ENCODE measurements at regions not wholly inside any gene's neighbourhood (a gene's known extent, or its start where the extent isn't known, plus 50 kb on each side); places are given as distances from the start of the nearest gene placed in this dataset.

DNA sequence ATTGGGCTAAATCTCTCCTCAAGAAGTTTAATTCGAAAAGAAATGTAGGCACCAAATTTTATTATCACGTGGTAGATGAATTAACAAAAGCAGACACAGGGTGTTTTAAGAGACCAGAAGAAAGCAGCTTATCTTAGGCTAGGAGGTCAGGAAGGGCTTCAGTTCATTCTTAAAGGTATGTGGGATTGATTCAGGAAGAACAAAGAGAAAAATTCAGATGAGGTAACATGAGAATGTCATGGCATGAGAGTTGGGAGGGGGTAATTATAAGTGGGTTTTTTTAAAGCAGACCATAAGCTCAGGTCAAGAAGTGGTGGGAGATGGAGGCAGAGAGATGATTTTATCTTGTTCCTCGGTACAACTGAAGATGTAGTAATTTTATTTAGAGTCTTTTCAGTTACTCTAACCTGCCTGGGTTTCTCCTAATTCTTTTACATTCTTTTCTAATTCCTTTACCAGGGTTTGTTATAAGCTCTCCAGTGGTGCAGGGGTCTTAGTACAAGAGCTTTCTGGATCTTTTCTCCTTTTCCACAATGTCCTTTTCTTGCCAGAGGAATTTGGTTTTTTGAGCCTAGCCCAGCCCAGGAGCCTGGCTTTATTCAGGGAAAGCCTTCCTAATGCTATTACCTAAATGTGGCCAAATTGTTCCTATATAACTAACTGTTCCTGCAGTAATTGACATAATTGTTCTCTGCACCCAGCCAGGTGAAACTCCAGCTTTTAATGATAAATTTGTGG is 474.1 kb upstream of the BTBD3 start:
- Histone ChIP-seq H3K4me3 (no peak overlapping the region), H3K4me1 (no peaks in the 10 kb centered on the region), H3K36me3 (no peaks in the 10 kb centered on the region), H3K27me3 (no peaks in the 10 kb centered on the region), H3K9me3 (no peaks in the 10 kb centered on the region), H3K27ac (no peak overlapping the region)
- no peak for DNase-seq
- TF ChIP-seq, protein P1, sequence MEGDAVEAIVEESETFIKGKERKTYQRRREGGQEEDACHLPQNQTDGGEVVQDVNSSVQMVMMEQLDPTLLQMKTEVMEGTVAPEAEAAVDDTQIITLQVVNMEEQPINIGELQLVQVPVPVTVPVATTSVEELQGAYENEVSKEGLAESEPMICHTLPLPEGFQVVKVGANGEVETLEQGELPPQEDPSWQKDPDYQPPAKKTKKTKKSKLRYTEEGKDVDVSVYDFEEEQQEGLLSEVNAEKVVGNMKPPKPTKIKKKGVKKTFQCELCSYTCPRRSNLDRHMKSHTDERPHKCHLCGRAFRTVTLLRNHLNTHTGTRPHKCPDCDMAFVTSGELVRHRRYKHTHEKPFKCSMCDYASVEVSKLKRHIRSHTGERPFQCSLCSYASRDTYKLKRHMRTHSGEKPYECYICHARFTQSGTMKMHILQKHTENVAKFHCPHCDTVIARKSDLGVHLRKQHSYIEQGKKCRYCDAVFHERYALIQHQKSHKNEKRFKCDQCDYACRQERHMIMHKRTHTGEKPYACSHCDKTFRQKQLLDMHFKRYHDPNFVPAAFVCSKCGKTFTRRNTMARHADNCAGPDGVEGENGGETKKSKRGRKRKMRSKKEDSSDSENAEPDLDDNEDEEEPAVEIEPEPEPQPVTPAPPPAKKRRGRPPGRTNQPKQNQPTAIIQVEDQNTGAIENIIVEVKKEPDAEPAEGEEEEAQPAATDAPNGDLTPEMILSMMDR (IDR thresholded peaks at IDR 0.05), result no peak
- no peak for TF ChIP-seq POLR2A (IDR thresholded peaks at IDR 0.05)

DNA sequence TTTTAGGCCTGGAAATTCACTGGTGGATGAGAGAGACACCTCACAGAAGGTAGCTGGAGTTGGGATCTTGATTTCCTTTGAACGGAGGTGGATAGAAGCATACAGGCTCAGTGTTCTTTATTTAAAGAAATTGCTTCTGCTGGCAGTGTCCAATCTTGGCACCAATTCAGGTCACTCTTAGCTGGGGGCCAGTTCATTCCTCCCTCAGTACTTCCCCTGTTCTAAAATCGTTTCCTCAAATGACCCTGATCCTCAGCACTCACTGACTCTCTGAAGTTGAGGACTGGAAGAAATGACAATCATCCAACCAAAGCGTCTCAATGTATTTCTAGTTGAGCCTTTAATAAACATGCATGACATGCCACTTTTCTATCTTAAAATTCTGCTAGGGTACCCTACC is 472.5 kb upstream of the BTBD3 start:
- no peaks in the 10 kb centered on the region for H3K4me1 ChIP-seq
- H3K9me3 ChIP-seq, result no peaks in the 10 kb centered on the region
- no peak for DNase-seq
- TF ChIP-seq, protein P1 (IDR thresholded peaks at IDR 0.05), result no peak
- no peak for TF ChIP-seq POLR2A (IDR thresholded peaks at IDR 0.05)
- H3K4me3 ChIP-seq, result no peak overlapping the region
- H3K27me3 ChIP-seq, result no peaks in the 10 kb centered on the region
- no peaks in the 10 kb centered on the region for H3K36me3 ChIP-seq
- no peak overlapping the region for H3K27ac ChIP-seq

DNA sequence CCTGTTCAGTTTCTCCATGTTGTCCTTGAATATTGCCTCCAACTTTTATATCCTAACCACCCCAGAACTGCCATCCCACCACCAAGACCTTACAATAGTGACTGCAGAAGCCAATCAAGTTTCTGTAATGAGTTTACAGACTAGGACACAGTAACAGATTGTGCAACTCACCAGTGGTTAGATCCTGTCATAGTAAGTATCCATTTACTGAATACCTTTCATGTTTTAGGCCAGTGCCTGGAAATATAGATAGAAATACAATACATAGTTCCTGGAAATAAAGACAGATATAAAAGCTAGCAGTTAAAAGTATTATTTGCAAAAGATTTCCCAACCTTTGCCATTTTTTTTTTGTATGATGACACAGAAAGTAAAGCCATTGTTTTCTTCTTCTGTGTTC is 471.8 kb upstream of the BTBD3 start:
- H3K27me3 ChIP-seq, result no peaks in the 10 kb centered on the region
- TF ChIP-seq, protein P1 (IDR thresholded peaks at IDR 0.05), result no peak
- no peak for TF ChIP-seq POLR2A (IDR thresholded peaks at IDR 0.05)
- no peak overlapping the region for H3K4me3 ChIP-seq
- no peak for DNase-seq
- H3K36me3 ChIP-seq, result no peaks in the 10 kb centered on the region
- no peaks in the 10 kb centered on the region for H3K9me3 ChIP-seq
- no peak overlapping the region for H3K27ac ChIP-seq
- no peaks in the 10 kb centered on the region for H3K4me1 ChIP-seq

DNA sequence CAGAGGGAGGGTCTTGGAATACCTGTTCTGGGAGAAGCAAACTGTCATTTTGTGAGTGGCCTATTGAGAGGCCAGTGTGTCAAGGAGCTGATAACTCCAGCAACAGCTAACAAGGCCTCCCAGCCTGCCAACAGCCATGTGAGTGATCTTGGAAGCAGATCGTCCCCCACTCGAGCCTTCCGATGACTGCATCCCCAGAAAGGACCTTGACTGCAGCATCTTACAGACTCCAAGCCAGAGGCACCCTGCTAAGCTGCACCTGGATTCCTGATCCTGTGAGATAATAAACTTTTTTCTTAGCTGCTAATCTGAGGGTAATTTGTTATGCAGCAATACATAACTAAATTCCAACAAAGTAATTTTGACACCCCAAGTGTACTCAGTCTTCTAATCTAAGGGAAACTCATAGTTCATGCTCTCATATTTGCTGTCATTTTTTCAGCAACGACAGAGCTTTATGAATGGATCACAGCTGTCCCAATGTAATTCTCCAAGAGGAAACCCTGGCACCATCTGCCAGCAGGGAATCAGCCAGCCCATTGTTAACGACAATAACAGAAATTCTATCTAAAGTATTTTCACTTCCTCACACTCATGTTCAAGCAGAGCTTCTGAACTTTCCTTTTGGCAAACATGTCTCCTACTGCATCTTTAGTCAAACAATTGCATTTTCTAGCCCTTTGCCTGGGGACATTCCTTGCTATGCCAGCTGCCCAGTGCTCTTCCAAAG is 470.2 kb upstream of the BTBD3 start:
- Histone ChIP-seq H3K4me1 (no peaks in the 10 kb centered on the region), H3K4me3 (no peak overlapping the region), H3K27ac (no peak overlapping the region), H3K9me3 (no peaks in the 10 kb centered on the region), H3K27me3 (no peaks in the 10 kb centered on the region), H3K36me3 (no peaks in the 10 kb centered on the region)
- no peak for TF ChIP-seq POLR2A (IDR thresholded peaks at IDR 0.05)
- TF ChIP-seq, protein P1 (IDR thresholded peaks at IDR 0.05), result no peak
- no peak for DNase-seq

DNA sequence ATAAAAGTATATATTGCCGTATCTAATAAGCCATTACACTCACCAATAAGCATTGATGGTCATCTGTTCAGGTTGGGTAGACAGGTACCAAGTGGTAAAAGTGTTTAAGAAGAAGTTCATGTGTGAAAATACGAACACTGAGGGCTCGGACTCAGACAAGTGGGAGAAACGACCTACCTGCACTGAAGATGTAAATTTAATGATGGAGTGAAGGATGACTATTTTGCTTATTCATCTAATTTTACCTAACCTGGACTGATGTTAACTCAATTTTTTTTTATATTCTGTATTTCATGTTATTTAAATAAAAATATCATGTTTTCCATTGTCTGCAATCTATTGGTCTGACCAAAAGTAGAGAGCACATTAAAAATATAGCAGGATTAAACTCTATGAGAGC is 469.1 kb upstream of the BTBD3 start:
- Histone ChIP-seq H3K27me3 (no peaks in the 10 kb centered on the region), H3K36me3 (no peaks in the 10 kb centered on the region), H3K27ac (no peak overlapping the region), H3K9me3 (no peaks in the 10 kb centered on the region), H3K4me1 (no peaks in the 10 kb centered on the region), H3K4me3 (no peak overlapping the region)
- no peak for DNase-seq
- TF ChIP-seq, protein P1 (IDR thresholded peaks at IDR 0.05), result no peak
- TF ChIP-seq POLR2A (IDR thresholded peaks at IDR 0.05), result no peak

Data from Peyer's patch (tissue), 4 donors.